ENCODE measurements at regions not wholly inside any gene's neighbourhood (a gene's known extent, or its start where the extent isn't known, plus 50 kb on each side); places are given as distances from the start of the nearest gene placed in this dataset.

DNA sequence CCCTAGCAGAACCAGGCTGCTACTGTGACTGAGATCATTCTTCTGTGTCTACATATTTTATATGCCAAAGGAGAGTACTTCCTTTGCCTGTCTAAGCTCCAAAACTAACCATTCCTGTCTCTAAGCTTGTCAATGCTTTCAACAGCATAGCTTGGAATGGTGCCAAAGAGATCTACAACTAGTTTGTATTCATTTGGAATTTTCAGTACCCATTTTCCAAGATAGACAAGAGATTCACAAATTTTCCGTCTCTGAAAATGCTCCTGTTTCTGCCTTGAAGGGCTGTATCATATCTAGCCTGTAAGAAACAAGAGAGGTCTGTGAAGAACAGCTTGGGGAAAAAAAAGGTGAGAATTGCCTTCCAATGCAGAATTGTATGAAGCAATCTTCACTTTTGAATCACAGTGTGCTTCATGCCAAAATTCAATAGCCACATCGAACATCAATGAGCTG lies 334.4 kb upstream of the ACTBL2 start:
- DNase-seq: no peak
- H3K9me3 Mint-ChIP-seq (ENCODE audit: unreplicated experiment): no peaks in the 10 kb centered on the region
- H3K4me3 Mint-ChIP-seq (ENCODE audit: unreplicated experiment): no peak overlapping the region
- H3K36me3 Mint-ChIP-seq (ENCODE audit: unreplicated experiment): no peaks in the 10 kb centered on the region
- H3K27me3 Mint-ChIP-seq (ENCODE audit: unreplicated experiment): no peaks in the 10 kb centered on the region
- peaks cover 4% of the 10 kb centered on the region for H3K4me1 Mint-ChIP-seq (ENCODE audit: low read depth, unreplicated experiment)
- no peak overlapping the region for H3K27ac Mint-ChIP-seq (ENCODE audit: unreplicated experiment)
- TF ChIP-seq, protein P1, sequence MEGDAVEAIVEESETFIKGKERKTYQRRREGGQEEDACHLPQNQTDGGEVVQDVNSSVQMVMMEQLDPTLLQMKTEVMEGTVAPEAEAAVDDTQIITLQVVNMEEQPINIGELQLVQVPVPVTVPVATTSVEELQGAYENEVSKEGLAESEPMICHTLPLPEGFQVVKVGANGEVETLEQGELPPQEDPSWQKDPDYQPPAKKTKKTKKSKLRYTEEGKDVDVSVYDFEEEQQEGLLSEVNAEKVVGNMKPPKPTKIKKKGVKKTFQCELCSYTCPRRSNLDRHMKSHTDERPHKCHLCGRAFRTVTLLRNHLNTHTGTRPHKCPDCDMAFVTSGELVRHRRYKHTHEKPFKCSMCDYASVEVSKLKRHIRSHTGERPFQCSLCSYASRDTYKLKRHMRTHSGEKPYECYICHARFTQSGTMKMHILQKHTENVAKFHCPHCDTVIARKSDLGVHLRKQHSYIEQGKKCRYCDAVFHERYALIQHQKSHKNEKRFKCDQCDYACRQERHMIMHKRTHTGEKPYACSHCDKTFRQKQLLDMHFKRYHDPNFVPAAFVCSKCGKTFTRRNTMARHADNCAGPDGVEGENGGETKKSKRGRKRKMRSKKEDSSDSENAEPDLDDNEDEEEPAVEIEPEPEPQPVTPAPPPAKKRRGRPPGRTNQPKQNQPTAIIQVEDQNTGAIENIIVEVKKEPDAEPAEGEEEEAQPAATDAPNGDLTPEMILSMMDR (IDR thresholded peaks at IDR 0.05; ENCODE audit: partially characterized antibody, unreplicated experiment): no peak

- Mint-ChIP-seq H3K27me3 (ENCODE audit: unreplicated experiment) (no peaks in the 10 kb centered on the region), H3K4me1 (ENCODE audit: low read depth, unreplicated experiment) (peaks cover 4% of the 10 kb centered on the region), H3K36me3 (ENCODE audit: unreplicated experiment) (no peaks in the 10 kb centered on the region), H3K27ac (ENCODE audit: unreplicated experiment) (no peak overlapping the region), H3K4me3 (ENCODE audit: unreplicated experiment) (no peak overlapping the region), H3K9me3 (ENCODE audit: unreplicated experiment) (no peaks in the 10 kb centered on the region)
- DNase-seq: no peak
- TF ChIP-seq, protein P1 (IDR thresholded peaks at IDR 0.05; ENCODE audit: partially characterized antibody, unreplicated experiment): no peak
Observed at GRCh38 chr5:57816108-57816507, 333.5 kb upstream of the ACTBL2 start.

- Mint-ChIP-seq H3K36me3 (ENCODE audit: unreplicated experiment) (no peaks in the 10 kb centered on the region), H3K4me1 (ENCODE audit: low read depth, unreplicated experiment) (no peaks in the 10 kb centered on the region), H3K27ac (ENCODE audit: unreplicated experiment) (no peak overlapping the region), H3K27me3 (ENCODE audit: unreplicated experiment) (no peaks in the 10 kb centered on the region), H3K4me3 (ENCODE audit: unreplicated experiment) (no peak overlapping the region), H3K9me3 (ENCODE audit: unreplicated experiment) (peaks cover 2% of the 10 kb centered on the region)
- no peak for DNase-seq
- TF ChIP-seq, protein P1 (IDR thresholded peaks at IDR 0.05; ENCODE audit: partially characterized antibody, unreplicated experiment): no peak
Observed at GRCh38 chr5:57805732-57806131, 323.1 kb upstream of the ACTBL2 start.

- no peaks in the 10 kb centered on the region for H3K27me3 Mint-ChIP-seq (ENCODE audit: unreplicated experiment)
- H3K9me3 Mint-ChIP-seq (ENCODE audit: unreplicated experiment): peaks cover 2% of the 10 kb centered on the region
- DNase-seq: no peak
- H3K36me3 Mint-ChIP-seq (ENCODE audit: unreplicated experiment): no peaks in the 10 kb centered on the region
- no peaks in the 10 kb centered on the region for H3K4me1 Mint-ChIP-seq (ENCODE audit: low read depth, unreplicated experiment)
- TF ChIP-seq, protein P1 (IDR thresholded peaks at IDR 0.05; ENCODE audit: partially characterized antibody, unreplicated experiment): no peak
- H3K4me3 Mint-ChIP-seq (ENCODE audit: unreplicated experiment): no peak overlapping the region
- no peak overlapping the region for H3K27ac Mint-ChIP-seq (ENCODE audit: unreplicated experiment)
Observed at GRCh38 chr5:57805170-57805569, 322.6 kb upstream of the ACTBL2 start.

DNA sequence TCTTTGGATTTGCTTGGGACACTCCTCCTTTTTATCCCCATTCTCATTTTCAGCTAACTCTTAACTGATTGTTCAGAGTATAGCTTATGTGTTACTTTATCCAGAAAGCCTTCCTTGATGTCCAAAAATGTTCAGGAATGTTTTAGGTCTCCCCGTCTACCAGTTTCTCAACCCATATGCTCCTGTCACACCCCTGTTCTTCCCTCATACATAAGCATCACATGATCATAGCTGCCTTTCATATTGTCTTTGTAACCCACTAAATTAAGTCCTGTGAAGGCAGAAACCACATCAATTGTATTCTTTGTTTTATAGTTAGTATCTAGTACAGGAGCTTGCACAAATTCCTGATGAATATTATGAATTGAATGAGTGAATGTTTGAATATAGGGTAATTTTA lies 321.9 kb upstream of the ACTBL2 start:
- TF ChIP-seq, protein P1 (IDR thresholded peaks at IDR 0.05; ENCODE audit: partially characterized antibody, unreplicated experiment): no peak
- H3K36me3 Mint-ChIP-seq (ENCODE audit: unreplicated experiment): no peaks in the 10 kb centered on the region

More for the DNA sequence above, 321.9 kb upstream of the ACTBL2 start:
- H3K4me3 Mint-ChIP-seq (ENCODE audit: unreplicated experiment): no peak overlapping the region
- H3K9me3 Mint-ChIP-seq (ENCODE audit: unreplicated experiment): peaks cover 2% of the 10 kb centered on the region
- no peaks in the 10 kb centered on the region for H3K4me1 Mint-ChIP-seq (ENCODE audit: low read depth, unreplicated experiment)
- no peak for DNase-seq
- no peak overlapping the region for H3K27ac Mint-ChIP-seq (ENCODE audit: unreplicated experiment)
- H3K27me3 Mint-ChIP-seq (ENCODE audit: unreplicated experiment): no peaks in the 10 kb centered on the region
